Spinal cord (tissue), 9 donors: ENCODE measurements at regions not wholly inside any gene's neighbourhood (a gene's known extent, or its start where the extent isn't known, plus 50 kb on each side); places are given as distances from the start of the nearest gene placed in this dataset.

ENCODE experiments used
- DNase-seq, 6 donors: peaks; one replicate each; pipeline versions ENCODE4 v3.0.0 to v3.0.0-alpha.2; 2013 to 2015; ENCODE audit warnings: low spot score in 6 of 6, low read depth in 4 of 6
- H3K27ac ChIP-seq: one replicate; pipeline ENCODE4 v1.5.1; 2013; ENCODE audit warnings: low read depth, low read length, control low read depth
- H3K27me3 ChIP-seq: one replicate; pipeline ENCODE4 v1.6.1; 2013; ENCODE audit warnings: low read length; ENCODE audit not compliant: control insufficient read depth, insufficient read depth
- H3K36me3 ChIP-seq: one replicate; pipeline ENCODE4 v1.6.1; 2013; ENCODE audit warnings: low read length; ENCODE audit not compliant: control insufficient read depth, insufficient read depth
- H3K4me1 ChIP-seq: one replicate; pipeline ENCODE4 v1.6.1; 2013; ENCODE audit warnings: low read length; ENCODE audit not compliant: control insufficient read depth, insufficient read depth
- H3K4me3 ChIP-seq: one replicate; pipeline ENCODE4 v1.5.1; 2013; ENCODE audit warnings: low read depth, low read length, control low read depth
- H3K9me3 ChIP-seq: one replicate; pipeline ENCODE4 v1.6.1; 2013; ENCODE audit warnings: low read length; ENCODE audit not compliant: control insufficient read depth, insufficient read depth
- WGBS: methylation state at CpG from one replicate; pipeline ENCODE4 v1.1.5; 2013; ENCODE audit warnings: missing lambda C conversion rate; ENCODE audit not compliant: insufficient coverage; 5-methylcytosine and 5-hydroxymethylcytosine counted together
- donor health status: healthy.

- no peaks in the 10 kb centered on the region for H3K27me3 ChIP-seq
- no peak for DNase-seq
- WGBS = no CpG with 5 or more reads among the region's 2 CpGs
- no peaks in the 10 kb centered on the region for H3K36me3 ChIP-seq
- H3K9me3 ChIP-seq = no peaks in the 10 kb centered on the region
- H3K4me1 ChIP-seq = no peaks in the 10 kb centered on the region
- no peak overlapping the region for H3K27ac ChIP-seq
- H3K4me3 ChIP-seq = no peak overlapping the region
Observed at GRCh38 chr5:168030912-168031311, 260.5 kb upstream of the WWC1 start.

GRCh38 chr5:168031614-168032013, 259.8 kb upstream of the WWC1 start:
- Histone ChIP-seq H3K36me3 (no peaks in the 10 kb centered on the region), H3K27ac (no peak overlapping the region), H3K9me3 (no peaks in the 10 kb centered on the region), H3K27me3 (no peaks in the 10 kb centered on the region), H3K4me3 (no peak overlapping the region), H3K4me1 (no peaks in the 10 kb centered on the region)
- WGBS = 77% methylated on average over 1 of the region's 1 CpG
- no peak for DNase-seq

GRCh38 chr5:168039039-168039438, 252.4 kb upstream of the WWC1 start:
- Histone ChIP-seq H3K27ac (no peak overlapping the region), H3K4me1 (peaks cover 13% of the 10 kb centered on the region), H3K36me3 (no peaks in the 10 kb centered on the region), H3K27me3 (no peaks in the 10 kb centered on the region), H3K4me3 (no peak overlapping the region), H3K9me3 (no peaks in the 10 kb centered on the region)
- DNase-seq = peak in 1 of 6 donors; percentile 65
- 27% methylated on average over 3 of the region's 13 CpGs for WGBS

- 67% methylated on average over 12 of the region's 13 CpGs for WGBS
Observed at GRCh38 chr5:168039566-168040248, 251.7 kb upstream of the WWC1 start.

GRCh38 chr5:168041583-168041982, 249.9 kb upstream of the WWC1 start:
- no peaks in the 10 kb centered on the region for H3K9me3 ChIP-seq
- H3K4me1 ChIP-seq = peaks cover 13% of the 10 kb centered on the region
- WGBS = no CpG with 5 or more reads among the region's 2 CpGs
- H3K36me3 ChIP-seq = no peaks in the 10 kb centered on the region
- no peak overlapping the region for H3K27ac ChIP-seq
- no peaks in the 10 kb centered on the region for H3K27me3 ChIP-seq
- DNase-seq = no peak
- no peak overlapping the region for H3K4me3 ChIP-seq

More at GRCh38 chr5:168039566-168040248, 251.7 kb upstream of the WWC1 start:
- Histone ChIP-seq H3K4me1 (peaks cover 13% of the 10 kb centered on the region), H3K9me3 (no peaks in the 10 kb centered on the region), H3K4me3 (no peak overlapping the region), H3K27me3 (no peaks in the 10 kb centered on the region), H3K36me3 (no peaks in the 10 kb centered on the region), H3K27ac (no peak overlapping the region)
- peak in 1 of 6 donors; percentile 66 for DNase-seq

- WGBS = 75% methylated on average over 6 of the region's 12 CpGs
- Histone ChIP-seq H3K4me3 (no peak overlapping the region), H3K27ac (no peak overlapping the region)
Observed at GRCh38 chr5:168042284-168043068, 249.0 kb upstream of the WWC1 start.

GRCh38 chr5:168046163-168046562, 245.3 kb upstream of the WWC1 start:
- H3K4me3 ChIP-seq = no peak overlapping the region
- H3K27ac ChIP-seq = no peak overlapping the region
- H3K4me1 ChIP-seq = peaks cover 19% of the 10 kb centered on the region
- H3K27me3 ChIP-seq = no peaks in the 10 kb centered on the region
- no peaks in the 10 kb centered on the region for H3K9me3 ChIP-seq
- no peaks in the 10 kb centered on the region for H3K36me3 ChIP-seq
- no peak for DNase-seq
- WGBS = no CpG with 5 or more reads among the region's 4 CpGs

More at GRCh38 chr5:168042284-168043068, 249.0 kb upstream of the WWC1 start:
- Histone ChIP-seq H3K9me3 (no peaks in the 10 kb centered on the region), H3K27me3 (no peaks in the 10 kb centered on the region), H3K4me1 (peaks cover 18% of the 10 kb centered on the region), H3K36me3 (no peaks in the 10 kb centered on the region)
- peak in 1 of 6 donors; percentile 53 for DNase-seq

- peaks cover 18% of the 10 kb centered on the region for H3K4me1 ChIP-seq
- H3K36me3 ChIP-seq = no peaks in the 10 kb centered on the region
- no peaks in the 10 kb centered on the region for H3K9me3 ChIP-seq
- no peak overlapping the region for H3K27ac ChIP-seq
- DNase-seq = peak in 3 of 6 donors; percentile 56 to 96 (median 78)
- WGBS = 38% methylated on average over 11 of the region's 11 CpGs
- H3K4me3 ChIP-seq = no peak overlapping the region
- no peaks in the 10 kb centered on the region for H3K27me3 ChIP-seq
Observed at GRCh38 chr5:168047043-168047668, 244.3 kb upstream of the WWC1 start.

GRCh38 chr5:168047669-168048111, 243.8 kb upstream of the WWC1 start:
- 14% methylated on average over 1 of the region's 1 CpG for WGBS
- Histone ChIP-seq H3K27ac (no peak overlapping the region), H3K4me3 (no peak overlapping the region), H3K4me1 (peaks cover 14% of the 10 kb centered on the region), H3K9me3 (no peaks in the 10 kb centered on the region), H3K27me3 (no peaks in the 10 kb centered on the region), H3K36me3 (no peaks in the 10 kb centered on the region)
- peak in 1 of 6 donors; percentile 63 for DNase-seq
